Renal pelvis (tissue), 1 donor: ENCODE measurements at regions not wholly inside any gene's neighbourhood (a gene's known extent, or its start where the extent isn't known, plus 50 kb on each side); places are given as distances from the start of the nearest gene placed in this dataset.
"Not testable (repeated sequence)": the region's sequence is repeated elsewhere in the genome, so short reads cannot be mapped to it uniquely, and the experiment has no call there.

Experiments used
- DNase-seq: peaks from one replicate; pipeline ENCODE4 v3.0.0-alpha.2; 2013

DNA sequence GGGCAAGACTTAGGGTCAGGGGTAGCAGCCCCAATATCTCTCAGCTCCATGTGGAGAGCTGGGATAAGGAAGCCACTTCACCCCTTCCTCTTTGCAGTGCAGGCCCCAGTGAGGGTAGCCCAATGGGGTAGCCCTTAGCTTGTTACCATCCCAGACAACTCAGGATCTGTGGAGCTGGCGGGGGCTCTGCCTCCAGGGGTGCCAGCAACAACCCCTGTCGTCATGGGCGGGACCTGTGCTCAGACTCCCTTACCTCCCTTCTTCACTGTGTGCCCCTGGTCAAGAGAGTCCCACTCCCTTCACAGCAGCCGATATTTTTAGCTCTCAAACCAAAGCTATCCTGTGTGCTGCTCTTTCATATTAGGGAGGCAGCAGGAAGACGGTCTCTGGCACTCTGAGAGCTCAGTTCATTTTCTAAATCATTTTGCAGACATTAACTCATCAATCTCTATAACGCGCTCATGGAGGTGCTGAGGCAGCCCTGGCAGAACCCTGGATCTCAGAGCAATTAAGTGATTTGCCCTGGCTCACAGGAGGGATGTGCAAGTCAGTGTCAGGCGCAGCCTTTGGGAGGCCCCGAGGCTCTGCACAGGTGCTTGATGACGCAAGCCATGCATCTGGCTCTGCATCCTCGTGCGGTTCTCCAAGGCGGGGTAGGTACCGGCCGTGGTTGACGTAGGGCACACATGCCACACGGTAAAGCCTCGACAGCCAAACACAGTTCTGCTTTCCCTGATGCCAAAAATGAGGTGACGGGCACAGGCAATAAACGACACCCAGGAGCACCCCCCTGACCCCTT is 357.6 kb downstream of the SHANK2 start:
- DNase-seq: no peak

GRCh38 chr11:70895366-70895670 is 357.1 kb downstream of the SHANK2 start:
- no peak for DNase-seq

DNA sequence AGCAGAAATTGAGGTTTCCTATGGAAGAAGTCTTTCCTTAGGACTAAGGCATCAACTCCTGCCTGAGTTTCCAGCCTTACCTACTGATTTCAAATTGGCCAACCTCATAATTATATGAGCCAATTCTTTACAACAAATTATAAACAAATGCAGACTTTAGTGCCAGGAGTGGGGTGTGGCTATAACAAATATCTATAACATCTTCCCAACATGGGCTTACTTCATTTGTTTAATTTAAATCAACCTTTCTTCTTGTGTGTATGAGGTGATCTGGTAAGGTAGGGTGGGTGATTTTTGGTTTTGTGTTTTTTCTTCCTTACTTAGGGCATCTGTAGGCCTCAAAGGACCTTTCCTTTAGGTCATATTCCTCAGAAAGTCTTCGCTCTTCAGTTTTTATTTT is 354.9 kb downstream of the SHANK2 start:
- DNase-seq: no peak

GRCh38 chr11:70899616-70900015 is 352.8 kb downstream of the SHANK2 start:
- DNase-seq: no peak

GRCh38 chr11:70900540-70900939 is 351.8 kb downstream of the SHANK2 start:
- no peak for DNase-seq

GRCh38 chr11:70901951-70902521 is 350.3 kb downstream of the SHANK2 start:
- DNase-seq: peak; percentile 67

DNA sequence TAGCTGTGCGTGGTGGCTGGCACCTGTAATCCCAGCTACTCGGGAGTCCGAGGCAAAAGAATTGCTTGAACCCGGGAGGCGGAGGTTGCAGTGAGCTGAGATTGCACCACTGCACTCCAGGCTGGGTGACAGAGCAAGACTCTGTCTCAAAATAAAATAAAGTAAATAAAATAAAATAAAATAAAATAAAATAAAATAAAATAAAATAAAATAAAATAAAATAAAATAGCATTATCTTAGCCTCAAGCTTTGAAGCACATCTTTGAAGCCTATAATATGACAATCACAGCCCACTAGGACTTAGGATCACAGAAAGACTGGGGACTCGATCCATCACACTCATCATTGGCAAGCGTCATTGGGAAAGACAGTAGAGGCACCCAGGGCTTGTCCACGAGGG is 349.1 kb downstream of the SHANK2 start:
- DNase-seq: not testable (repeated sequence)

GRCh38 chr11:70906101-70906500 is 346.3 kb downstream of the SHANK2 start:
- DNase-seq: no peak

GRCh38 chr11:70908223-70908622 is 344.2 kb downstream of the SHANK2 start:
- no peak for DNase-seq

DNA sequence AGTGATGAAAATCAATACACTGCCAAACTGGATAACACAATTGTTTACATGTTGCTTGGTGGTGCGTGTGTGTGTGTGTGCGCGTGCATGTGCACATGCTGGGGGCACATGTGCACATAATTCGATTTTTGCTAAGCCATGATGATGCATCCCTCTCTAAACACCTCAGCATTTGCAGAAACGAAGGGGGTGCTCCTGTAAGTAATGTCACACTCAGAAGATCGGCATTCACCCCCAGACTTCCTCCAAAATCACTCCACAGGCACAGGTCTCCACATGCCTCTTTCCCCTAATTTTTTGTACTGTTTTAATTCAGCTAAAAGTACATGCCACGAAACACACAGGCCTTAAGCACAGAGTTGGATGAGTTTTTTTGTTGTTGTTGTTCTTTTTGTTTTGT is 341.5 kb downstream of the SHANK2 start:
- no peak for DNase-seq

- DNase-seq: no peak
Measured at GRCh38 chr11:70912226-70912840, 340.0 kb downstream of the SHANK2 start.

GRCh38 chr11:70913715-70914231 is 338.6 kb downstream of the SHANK2 start:
- DNase-seq: peak; percentile 17

DNA sequence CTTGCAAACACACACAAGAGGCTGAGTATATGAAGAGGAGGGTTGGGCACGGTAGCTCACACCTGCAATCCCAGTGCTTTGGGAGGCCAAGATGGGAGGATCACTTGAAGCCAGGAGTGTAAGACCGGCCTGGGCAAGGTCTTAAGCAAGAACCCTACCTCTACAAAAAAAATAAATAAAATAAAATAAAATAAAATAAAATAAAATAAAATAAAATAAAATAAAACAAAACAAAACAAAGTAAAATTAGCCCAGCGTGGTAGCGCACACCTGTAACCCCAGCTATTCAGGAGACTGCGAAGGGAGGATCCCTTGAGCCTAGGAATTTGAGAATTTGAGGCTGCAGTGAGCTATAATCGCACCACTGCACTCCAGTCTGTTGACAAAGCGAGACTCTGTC is 337.9 kb downstream of the SHANK2 start:
- no peak for DNase-seq

DNA sequence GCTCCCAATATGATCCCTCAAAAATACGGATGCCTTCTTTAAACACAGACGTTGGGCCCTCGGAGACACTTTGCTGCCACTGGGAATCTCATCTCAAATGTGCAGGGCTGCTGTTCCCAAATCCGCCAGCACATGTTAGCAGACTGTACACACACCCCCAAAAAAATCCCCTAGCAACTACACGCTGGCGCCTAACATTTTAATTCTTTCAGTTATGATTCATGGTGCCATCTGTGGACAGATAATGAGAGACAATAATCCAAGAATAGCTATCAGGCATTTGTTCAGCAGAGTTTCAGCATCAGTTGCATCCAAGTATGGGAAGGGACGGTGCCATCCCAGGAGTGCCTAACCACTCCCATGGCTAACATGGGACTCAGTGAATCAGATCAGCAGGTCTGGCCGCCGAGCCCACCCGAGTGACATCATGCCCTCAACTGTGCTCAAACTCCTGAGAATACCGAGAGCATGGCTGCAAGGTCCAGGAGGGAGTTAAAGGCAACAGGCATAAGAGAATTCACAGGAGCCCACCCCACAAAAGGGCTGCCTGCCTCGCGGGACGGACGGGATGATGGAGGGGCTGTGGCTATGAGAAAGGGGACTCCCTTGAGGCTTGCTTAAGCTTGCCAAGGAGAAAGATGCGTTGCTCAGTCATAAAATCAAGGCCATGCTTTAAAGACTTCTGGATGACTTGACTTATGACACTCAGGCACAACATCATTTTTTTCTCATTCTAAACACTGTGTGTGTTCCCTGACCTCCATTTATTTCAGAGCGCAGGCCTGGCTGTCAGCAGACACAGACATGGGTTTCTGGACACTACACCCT is 337.0 kb downstream of the SHANK2 start:
- no peak for DNase-seq

DNA sequence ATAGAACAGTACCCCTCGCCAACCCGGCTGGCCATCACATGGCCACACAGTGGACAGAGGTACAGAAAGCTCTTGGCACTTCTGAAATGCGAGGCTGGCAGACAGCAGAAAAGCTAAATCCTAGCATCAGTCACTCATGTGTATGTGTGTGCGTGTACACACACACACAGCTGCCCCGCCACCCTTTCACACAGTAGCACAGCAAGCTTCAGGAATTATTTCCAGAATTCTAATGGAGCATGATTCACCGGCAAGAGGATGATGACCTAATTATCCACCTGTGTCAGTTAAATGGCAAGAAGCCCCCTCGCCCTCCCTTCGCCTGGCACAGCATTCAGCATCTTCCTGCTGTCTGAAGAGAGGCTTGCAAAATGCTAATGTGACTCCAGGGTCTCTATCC is 336.0 kb downstream of the SHANK2 start:
- DNase-seq: no peak

DNA sequence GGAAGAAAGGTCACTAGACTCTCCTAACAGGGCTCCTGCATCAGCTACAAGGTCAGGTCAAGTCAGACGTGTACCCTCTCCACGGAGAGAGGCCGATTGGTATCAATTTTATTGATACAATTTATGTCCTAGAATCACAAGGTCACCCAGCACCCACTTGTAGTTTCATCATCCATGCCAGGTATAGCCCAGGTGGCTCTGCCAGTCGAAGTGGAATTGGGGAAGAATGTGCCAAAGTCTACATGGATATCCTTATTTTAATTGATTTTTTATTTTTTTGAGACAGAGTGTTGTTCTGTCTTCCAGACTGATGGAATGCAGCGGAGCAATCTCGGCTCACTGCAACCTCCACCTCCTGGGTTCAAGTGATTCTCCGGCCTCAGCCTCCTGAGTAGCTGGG is 334.1 kb downstream of the SHANK2 start:
- no peak for DNase-seq

- DNase-seq: no peak
Measured at GRCh38 chr11:70921804-70922203, 330.6 kb downstream of the SHANK2 start.

- DNase-seq: no peak
Measured at GRCh38 chr11:70924108-70924507, 328.3 kb downstream of the SHANK2 start.

DNA sequence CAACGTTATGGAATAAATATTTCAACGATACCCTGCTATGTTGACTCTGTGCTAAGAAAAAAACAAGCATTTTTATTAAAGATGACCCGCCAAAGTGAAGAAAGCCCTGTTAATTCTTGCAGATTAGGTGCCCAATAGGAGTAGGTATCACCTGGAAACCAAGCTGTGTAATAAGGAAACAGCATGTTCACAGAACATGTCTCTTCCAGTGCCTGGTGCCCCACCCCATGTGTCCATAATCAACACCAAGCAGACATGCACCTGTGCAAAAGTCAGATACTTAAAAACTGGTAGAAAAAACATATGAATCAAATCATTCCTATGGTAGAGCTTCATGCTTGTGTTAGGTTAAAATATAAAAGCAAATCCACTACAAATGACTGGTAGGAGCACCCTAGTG is 327.1 kb downstream of the SHANK2 start:
- DNase-seq: no peak

GRCh38 chr11:70926543-70927201 is 325.7 kb downstream of the SHANK2 start:
- no peak for DNase-seq

DNA sequence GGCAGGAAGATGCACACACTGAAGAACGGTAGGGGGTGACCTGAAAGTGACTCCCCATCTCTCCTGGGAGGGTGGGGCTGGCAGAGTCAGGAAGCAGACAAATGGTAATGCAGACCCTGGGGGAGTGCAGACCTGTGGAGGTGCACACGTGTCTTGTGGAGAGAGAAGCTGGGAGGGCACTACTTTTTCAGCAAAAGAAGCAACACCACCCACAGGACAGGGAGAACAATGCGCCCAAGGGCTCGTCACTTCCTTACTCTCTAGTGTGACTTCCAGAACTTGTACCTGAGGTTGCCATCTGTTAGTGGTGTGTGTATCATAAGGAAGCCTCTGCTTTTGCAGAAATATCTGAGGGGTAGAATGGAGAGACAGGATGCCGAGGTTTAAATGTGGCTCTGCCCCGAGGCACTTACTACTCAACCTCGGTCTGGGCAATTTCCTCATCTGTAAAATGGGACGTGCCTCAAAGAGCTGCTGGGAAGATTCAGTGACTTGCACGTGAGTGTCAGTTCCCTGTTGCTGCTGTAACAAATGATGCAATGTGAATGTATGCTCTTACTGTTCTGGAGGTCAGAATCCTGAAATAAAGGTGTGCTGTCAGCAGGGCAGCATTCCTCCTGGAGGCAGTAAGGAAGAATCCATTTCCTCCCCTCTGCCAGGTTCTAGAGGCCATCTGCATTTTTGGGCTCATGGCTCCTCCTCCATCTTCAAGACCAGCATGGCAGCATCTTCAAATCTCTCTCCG is 323.4 kb downstream of the SHANK2 start:
- DNase-seq: no peak
